HG02623 (cell line): ENCODE measurements at regions not wholly inside any gene's neighbourhood (a gene's known extent, or its start where the extent isn't known, plus 50 kb on each side); places are given as distances from the start of the nearest gene placed in this dataset.

ENCODE experiments used
- ATAC-seq: cut with Tn5 transposase; IDR thresholded peaks from one replicate; pipeline ENCODE4 v1.9.1; 2021; ENCODE audit warnings: moderate library complexity; ENCODE audit not compliant: unreplicated experiment

DNA sequence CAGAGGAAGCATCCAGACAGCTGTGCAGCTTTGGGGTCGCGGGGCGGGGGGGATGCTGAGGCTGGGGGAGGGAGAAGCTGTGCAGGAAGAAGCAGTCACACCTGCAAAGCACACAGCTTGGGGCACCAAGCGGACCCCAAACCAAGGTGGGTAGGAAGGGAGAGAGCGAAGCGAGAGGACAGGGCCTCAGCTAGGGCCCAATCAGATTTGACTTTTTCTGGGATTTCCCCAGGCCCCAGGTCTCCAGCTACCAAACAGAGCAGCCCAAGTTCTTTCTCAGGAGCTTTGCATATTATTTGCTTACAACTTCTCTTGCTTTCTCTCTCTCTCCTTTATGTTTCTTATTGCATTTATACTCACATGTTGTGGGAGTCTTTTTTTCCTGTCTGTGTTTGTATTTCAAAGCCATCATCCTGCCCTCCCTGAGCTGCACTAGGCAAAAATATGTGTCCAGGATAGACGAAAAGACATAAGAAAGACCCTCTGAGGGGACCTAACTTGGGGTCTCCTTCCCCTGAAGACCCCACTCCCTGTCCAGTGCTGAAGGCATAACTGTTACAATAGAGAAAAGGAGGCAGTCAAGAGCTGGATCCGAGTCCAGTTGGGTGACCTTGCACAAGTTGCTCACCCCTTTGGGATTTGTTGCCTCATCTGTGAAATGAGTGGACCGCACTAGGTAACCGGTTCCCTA lies 50.6 kb upstream of the SMNDC1 start:
- ATAC-seq, result peak; percentile 34

DNA sequence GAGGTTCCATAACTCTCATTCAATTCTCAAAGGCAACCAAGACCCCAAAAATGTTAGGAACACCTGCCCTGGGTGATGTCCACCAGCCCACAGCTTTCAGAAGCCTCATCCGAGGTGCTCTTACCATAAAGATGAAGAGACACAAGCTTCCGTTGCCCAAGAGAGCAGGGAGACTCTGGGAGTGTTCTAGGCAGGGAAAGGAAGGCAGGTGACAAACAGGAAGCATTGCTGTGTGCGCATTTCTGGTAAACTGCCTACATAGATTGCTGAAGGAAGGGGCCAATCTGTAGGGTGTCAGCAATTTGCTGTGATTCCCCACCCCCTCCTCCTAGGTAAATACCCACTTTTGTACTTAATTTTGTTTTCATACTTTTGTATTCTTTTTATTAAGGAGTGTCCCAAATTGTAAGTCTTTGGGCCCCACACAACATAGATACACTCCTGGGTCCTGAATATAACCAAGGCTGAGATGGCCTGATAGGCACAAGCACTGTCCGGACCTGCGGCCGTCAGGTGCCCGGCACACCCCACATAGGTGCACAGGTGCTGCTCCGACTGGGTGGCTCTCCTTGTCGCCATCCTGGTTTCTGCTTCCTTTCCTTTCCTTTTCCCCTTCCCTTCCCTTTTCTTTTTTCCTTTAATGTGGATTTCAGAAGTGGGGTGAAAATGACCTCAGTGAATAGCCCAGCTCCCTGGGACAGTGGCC lies 51.4 kb upstream of the SMNDC1 start:
- peak; percentile 4 for ATAC-seq

DNA sequence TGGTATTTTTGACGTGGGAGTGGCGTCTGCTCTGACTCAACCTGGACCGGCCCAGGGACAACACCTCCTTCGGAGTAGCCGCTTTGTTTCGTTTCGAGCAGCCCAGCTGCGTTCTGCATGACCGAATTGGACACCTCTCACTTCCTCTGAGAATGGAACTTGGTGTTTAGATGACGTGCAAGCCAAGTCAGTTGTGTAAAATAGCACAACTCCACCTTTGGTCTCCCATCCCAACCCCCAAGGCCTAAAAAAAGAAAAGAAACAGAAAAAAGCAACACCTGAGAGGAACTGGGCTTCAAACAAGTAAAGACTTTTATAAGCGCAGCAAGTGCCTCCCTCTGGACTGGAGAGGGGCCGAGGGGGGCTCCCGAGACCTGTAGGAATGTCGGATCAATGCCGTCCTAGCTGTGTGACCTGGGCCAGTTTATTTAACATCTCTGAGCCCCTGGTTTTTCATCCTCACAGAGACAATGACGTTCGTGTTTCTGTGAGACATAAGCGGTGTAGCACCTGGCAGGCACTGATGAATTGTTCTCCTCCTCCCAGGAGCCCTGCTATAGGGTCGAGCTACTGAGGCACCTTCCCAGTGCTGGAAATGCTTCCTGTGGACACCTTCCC lies 52.0 kb upstream of the SMNDC1 start:
- peak; percentile 71 for ATAC-seq

DNA sequence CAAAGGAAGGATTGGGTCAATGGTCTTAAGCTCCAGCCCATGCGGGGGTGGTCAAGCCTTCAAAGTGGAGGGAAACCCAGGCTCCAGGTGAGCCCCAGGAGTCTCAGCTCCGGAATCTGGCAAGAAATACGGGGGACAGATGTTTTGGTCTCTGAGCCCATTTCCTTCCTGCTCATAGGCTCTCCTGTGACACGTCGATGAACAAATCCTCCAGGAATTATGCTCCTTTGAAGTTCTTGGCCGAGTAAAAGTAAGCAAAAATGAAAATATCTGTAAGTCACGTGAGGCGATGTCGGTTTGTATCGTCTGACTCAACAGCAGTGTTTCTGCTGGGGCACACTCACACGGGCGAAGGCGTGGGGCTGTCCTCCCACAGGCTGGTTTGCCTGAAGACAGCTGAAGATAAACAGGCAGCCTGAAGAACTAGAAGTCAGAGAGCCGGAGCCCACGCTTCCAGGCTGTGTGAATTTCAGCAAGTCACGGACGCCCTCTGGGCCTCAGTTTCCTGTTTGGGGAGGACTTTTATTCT lies 52.6 kb upstream of the SMNDC1 start:
- ATAC-seq, result no peak

DNA sequence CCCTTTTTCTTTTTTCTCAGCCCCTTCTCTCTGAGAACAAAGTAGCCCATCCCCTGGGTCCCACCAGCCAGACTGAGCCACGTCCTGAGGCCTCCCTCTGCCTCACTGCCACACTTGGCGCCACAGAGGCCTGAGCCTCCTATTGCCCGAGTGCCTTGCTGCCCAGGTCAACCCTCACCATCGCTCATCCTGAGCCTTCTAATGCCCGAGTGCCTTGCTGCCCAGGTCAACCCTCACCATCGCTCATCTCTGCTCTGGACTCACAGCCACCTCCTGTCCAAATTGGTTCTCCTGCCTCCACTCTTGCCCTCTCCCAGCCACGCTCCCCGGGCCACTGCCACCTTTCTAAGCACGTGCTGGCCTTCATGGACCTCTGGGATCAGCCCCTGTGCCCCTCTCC lies 53.2 kb upstream of the SMNDC1 start:
- ATAC-seq, result no peak

DNA sequence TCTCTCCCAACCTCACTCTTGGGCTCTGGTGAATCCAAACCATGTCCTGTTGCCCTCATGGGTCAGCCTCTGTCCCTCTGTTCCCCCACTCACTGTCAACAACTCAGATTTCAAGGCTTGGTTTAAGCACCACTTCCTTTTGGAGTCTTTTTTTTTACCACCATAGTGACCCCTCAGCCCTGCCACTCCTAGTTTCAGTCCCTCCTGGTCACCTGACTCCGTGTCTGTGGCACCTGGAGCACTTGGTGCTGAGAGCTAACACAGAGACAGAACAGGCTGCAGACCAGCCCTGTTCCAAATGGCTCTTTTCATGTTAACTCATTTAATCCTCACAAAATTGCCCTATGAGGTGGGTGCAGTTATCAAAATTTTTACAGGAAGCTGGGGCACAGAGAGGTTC lies 53.6 kb upstream of the SMNDC1 start:
- no peak for ATAC-seq

DNA sequence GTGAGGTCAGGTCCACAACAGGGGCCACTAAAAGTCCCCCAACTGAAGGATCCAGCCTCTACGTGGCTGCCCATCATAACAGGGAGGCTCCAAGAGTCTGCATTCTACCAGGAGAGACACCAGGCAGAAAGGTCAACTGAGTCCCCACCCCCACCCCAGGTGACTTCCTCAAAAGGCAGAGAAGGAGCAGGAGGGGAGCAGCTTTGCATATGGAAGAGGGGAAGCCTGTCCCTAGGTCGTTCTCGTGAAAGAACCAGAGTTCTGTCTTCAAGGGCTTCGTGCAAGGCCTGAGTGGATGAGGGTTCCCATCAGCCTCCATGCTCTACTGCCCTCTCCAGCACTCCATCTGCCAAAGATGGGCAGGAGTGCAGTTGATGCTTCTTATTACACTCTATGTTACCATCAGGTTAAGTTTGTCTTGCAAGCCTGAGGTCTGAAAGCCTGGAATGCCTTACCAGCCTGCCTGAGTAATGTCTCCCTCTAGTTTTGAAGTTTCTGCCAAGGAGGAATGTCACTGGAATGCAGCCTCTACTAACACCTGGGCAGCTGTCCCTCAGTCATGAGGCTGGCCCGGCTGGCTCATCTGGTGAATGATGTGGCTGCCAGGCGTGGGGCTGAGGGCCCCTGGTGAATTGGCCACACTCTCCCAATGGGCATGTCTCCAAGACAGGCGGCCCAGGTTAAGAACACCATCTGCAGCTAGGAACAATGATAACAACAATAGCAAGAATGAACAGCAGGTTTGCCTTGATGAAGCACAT lies 54.3 kb upstream of the SMNDC1 start:
- ATAC-seq, result no peak

DNA sequence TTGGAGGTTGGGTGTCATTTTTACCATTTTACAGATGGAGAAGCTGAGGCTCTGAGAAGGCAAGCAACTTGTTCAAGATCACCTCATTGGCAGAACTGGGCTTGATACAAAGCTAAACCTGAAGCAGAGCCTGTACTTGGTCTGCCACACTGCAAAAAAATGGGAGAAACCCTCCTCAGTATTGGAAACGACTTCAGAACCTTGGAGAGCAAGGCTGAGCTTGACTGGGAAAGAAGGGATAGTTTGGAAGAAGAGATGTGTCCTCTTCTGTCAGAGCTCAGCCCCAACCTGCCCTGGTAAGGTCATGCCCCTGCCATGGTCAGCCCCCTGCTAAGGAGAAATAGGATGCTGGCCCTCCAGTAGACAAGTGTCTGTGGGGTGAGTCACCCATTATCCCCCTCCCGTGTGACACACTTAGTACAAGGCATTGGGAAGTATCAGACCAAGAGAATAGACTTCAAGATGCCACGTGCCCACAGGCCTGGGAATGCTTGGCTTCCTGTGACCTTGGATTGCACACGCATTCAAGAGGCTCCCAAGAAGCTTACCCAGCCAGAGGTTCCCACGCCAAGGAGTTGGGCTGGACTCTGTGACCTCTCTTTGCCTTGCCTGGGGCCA lies 56.2 kb upstream of the SMNDC1 start:
- no peak for ATAC-seq

DNA sequence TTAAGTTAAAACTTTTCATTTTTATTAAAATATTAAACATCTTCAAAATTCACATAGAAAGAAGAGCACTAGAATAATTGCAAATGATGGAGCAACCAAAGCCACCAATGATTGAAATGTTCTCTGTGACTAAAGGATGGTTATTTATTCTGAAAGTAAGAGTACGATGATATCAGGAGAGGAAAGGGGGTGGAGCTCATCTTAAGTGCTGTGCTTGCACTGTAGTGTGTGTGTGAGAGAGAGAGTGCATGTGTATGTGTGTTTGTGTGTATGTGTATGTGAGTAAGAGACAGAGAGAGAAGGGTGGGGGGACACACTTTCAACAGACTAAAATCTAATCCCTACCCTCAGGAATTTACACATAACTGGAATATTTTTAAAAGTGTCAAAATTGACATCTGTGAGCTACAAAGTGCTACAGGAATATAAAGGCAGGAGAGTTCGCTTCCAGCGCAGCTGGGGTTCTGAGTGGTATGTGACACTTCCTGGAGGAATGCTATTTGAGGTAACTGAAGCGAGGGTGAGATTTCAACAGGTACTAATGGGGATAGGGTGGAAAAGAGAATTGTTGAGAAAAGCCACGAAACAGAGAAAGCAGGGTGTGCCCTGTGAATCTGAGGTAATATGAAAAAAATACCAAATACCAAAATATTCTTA lies 57.2 kb upstream of the SMNDC1 start:
- no peak for ATAC-seq

DNA sequence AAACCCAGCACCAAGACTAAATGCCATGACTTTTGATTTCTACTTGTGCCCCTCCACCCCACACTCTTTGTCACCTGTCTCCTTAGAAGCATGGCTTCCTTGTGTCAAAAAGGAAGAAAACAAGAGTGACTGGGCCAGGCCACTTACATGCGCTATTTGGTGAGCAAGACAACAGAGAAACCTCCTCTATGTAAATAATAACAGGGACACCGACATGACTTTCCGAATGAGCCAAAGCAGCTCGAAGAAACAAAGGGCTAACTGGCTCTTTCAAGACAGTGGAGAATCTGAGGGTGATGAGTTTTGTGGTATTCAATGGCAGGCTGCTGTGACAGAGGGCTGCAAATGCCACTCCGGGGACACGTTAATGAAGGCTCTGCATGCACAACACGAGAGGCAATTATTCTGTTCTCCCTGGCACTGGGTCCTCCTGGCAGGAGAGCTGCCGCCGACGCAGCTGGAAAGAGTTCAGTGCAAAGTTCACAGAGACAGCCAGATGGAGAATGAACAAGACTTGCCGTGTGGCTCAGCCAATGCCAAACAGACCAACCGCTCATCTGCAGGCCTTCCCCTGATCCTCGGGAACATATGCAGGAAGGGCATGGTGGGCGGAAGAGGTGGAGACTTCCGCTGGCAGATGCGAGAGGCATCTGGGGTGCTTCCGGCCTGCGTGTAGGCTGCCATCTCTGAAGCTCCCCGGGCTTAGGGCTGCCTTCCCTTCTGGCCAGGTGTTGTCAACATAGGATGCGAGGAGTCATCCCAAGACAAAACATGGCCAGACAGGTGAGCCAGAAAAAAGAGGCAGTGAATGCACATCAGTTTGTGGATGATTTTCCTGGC lies 59.1 kb upstream of the SMNDC1 start:
- ATAC-seq, result no peak

DNA sequence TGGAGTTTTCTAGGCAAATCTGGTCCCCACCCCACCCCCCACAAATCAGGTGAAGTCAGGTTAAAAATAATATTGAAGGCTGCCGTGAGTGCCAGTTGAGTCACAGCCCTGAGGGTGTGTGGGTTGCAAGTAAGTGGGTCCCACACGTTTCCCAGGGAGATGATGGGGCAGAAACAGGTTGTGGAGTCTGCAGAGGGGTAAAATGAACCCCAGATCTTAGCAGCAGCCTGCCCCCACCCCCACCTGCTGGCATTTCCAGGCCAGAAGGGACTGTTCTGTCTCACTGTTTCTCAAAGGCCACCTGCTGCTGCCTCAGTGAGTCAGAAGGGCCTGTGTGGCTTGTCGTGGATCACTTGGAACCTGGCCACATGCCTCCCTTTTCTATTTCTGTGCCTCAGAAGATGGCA lies 59.8 kb upstream of the SMNDC1 start:
- no peak for ATAC-seq

DNA sequence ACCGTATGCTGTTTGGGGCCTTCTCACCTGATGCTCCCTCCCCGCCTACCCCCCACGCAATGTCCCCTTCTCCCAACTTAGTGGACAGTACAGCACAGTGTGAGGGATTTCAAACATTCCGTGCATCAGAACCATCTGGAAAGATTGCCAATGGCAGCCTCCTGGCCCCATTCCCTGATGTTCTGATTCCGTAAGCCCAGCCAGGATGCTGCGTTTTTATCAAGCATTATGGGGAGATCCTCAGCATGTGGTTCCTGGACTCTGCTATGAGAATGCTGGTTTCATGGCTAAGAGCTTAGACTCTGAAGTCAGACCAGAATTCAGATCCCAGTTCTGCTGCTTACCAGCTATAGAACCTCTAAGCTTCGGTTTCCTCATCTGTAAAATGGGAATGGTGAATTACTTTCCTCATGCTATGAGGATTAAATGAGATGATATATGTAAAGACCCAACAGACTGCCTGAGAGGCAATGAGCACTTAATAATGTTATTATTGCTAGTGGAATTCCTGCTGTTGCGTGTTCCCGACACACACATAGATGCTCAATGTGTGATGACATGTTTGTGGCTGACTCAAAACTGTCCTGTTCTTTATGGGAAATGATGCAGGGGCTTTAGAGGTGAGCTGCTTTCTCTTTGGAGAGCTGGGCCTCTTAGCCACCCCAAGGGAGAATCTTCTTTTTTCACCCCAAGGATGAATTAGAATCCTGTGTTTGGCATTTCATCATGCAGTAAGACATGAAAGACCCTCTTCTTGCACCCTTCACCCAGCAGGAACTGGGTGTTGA lies 60.8 kb upstream of the SMNDC1 start:
- ATAC-seq, result no peak

DNA sequence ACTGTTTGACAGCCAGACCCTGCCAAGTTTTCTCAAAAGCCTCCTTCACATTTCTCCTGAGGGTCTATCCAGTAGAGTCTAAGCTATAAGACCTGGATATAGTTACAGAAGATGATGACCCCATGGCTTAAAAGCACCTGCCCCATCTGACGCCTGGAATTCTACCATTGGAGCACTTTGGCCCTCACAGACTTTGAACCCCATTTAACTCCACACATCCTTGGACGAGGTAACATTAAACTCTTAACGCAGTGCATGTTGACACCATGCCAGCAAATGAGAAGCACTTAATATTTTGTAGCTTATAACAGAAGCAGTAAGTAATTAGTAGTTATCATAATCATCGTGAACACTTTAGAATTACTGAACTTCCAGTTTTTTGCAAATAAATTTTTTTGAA lies 61.9 kb upstream of the SMNDC1 start:
- ATAC-seq, result no peak

DNA sequence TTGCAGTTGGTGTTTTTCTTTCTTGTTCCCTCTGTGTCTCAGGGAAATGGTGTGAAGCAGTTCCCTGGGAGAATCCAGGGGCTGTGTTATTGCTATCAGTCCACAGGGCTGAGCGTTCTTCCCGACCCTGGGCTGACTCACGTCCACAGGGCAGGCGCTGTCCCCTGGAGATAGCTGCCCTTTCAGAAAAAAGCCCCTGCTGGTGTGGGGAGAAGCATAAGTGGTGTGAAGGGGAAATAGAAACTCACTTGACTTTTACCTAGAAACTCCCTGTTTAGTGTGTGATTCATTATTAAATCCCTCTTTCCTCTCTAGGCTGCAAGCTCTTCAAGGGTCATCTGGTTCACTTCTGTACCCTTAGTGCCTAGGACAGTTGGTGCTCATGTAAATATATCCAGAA lies 63.3 kb upstream of the SMNDC1 start:
- ATAC-seq, result peak; percentile 72

DNA sequence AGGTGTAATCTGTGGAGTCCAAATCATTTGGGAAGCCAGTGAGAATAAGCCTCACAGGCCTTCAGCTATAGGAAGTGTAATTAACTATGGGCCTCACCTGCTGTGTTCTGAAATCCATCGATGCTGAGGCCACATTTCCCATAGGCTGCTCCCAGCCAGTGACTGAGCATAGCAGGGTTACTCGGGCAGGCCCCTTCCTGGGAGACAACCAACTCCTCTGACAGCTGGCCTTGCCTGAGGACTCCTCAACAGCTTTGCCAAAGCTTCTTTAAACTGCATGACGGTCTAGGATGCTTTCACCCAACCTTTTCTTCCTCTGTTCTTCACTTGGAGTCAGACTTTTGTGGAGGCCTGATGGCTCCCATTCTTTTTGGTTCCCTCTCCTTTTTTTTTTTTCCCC lies 63.8 kb upstream of the SMNDC1 start:
- ATAC-seq, result no peak

DNA sequence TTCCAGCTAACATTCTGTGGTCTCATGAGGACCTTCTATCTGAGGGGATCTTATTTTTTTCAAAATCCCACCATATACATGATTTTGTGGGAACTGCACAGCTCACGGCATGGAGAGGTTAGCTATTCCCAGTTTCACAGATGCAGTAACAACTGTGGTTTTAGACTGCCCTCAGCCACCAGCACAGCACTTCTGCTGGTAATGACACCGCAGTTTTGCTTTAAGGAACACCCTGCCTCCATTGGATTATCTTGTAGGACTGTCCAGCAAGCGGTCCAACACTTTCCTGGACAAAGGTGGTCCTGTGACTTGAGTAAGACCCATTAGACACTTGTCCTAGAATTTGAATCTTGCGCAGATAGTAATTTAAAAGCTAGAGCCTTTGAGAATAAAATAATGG lies 65.3 kb upstream of the SMNDC1 start:
- no peak for ATAC-seq

DNA sequence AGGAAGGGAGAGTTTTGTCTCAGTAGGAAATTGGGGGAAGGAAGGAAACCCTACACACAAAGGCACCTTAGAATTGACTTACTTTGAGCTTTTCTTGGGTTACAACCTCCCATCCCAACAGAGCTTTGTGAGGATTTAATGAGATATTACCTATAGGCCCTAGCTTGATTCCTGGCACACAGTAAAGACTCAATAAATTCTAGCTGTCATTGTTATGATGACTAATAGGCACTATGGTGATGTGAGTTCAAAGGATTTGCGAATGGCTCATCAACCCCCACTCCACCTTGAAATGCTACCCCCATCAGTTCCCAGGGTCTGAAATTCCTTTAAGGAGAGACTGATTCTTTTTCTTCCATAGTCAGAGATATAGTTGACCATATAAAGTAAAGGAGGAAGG lies 67.9 kb upstream of the SMNDC1 start:
- no peak for ATAC-seq

DNA sequence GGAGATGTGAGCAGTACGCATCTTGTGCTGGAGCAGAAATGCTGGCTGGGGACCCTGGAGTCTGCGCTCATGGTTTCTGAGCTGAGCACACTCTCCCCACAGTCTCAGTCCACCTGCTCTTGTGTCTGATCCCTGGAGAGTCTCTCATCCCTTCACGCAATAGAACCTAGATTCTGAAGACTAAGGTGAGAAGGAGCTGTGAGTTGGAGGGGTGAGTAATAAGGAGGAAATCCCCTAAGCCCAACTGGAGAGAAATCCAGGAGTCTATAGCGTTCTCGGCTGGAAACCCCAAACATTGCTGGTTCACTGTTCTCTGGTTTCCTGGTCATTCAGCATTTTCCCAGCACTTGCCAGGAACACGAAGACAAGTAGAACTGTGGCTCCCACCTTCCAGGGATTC lies 68.3 kb upstream of the SMNDC1 start:
- ATAC-seq, result no peak
